Activated CD8-positive, alpha-beta memory T cell treated with anti-CD3 and anti-CD28 coated beads, Interleukin-2, amount 10 ng/mL, durations not matched to agents 7 days and 5 days (primary cell): ENCODE measurements at regions not wholly inside any gene's neighbourhood (a gene's known extent, or its start where the extent isn't known, plus 50 kb on each side); places are given as distances from the start of the nearest gene placed in this dataset.
A peak's percentile ranks its signal among the peaks of the same experiment; 100 is the strongest.
"Not testable (repeated sequence)": the region's sequence is repeated elsewhere in the genome, so short reads cannot be mapped to it uniquely, and the experiment has no call there.

Experiments used
- ATAC-seq: fragments of 150-1000 bp; cut with Tn5 transposase; one replicate; pipeline ENCODE4 v1.10.0; 2021; ENCODE audit warnings: moderate library complexity
- CTCF ChIA-PET: fragments of 350-600 bp; sonication (Branson Sonifier 250); formaldehyde crosslinking; loops from one replicate; lab custom pipeline; 2021; ENCODE audit warnings: antibody characterized with exemption; lab: Charles Lee
- DNase-seq: peaks from one replicate; pipeline ENCODE4 v3.0.0-alpha.2; 2020
- H3K27ac Mint-ChIP-seq: one replicate; pipeline ENCODE4 v1.8.0; 2021; ENCODE audit warnings: mild to moderate bottlenecking, mixed read lengths
- H3K27me3 Mint-ChIP-seq: one replicate; pipeline ENCODE4 v1.8.0; 2021; ENCODE audit warnings: mixed read lengths
- H3K36me3 Mint-ChIP-seq: one replicate; pipeline ENCODE4 v1.8.0; 2021; ENCODE audit warnings: mild to moderate bottlenecking, mixed read lengths
- H3K4me1 Mint-ChIP-seq: one replicate; pipeline ENCODE4 v1.8.0; 2021; ENCODE audit warnings: mixed read lengths
- H3K4me3 Mint-ChIP-seq: one replicate; pipeline ENCODE4 v1.8.0; 2021; ENCODE audit warnings: mild to moderate bottlenecking, moderate library complexity, mixed read lengths
- H3K9me3 Mint-ChIP-seq: one replicate; pipeline ENCODE4 v1.8.0; 2022; ENCODE audit warnings: low read depth, mixed read lengths

DNA sequence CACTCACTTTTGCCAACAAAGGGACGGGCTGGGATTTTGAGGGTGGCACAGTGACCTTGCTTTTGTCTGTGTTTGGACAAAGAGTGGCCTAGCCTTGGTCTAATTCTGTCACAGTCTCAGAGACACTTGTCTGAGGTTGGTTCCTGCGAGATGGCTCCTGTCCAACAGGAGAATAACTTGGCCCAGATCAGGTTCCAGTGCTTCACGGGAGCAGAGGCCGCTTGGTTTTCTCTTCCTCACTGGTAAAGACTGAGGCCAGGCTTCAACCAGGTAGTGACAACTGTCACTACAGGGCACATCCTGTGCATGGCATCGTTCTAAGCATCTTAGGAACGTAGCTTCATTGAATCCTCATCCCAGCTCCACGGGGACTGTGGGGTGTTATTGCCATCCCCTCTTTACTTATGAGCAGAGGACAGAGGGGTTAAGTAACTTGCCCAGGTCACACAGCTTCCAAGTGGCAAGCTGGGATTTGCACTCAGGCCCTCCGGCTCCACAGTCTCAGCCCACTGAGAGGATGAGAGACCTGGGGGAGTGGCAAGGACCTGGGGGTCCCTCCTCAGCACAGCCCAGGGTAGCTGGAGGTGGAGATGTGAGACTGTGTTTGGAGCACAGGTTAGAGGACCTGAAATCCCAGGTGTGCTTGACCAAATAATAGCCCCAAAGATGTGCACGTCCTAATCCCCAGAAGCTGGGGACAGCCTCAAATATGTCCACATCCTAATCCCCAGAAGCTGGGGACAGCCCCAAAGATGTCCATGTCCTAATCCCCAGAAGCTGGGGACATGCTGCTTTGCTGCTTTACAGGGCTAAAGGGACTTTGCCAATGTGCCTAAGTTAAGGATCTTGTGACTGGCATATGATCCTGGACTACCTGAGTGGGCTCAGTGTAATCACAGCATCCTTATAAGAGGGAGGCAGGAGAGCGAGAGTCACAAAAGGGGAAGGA, 179.2 kb upstream of the RTL1 start:
- H3K36me3 Mint-ChIP-seq, result no peaks in the 10 kb centered on the region
- no peak for ATAC-seq
- H3K9me3 Mint-ChIP-seq, result no peaks in the 10 kb centered on the region
- H3K27me3 Mint-ChIP-seq, result peaks cover 39% of the 10 kb centered on the region
- CTCF ChIA-PET, result no interaction called here
- no peak overlapping the region for H3K4me3 Mint-ChIP-seq
- no peak overlapping the region for H3K27ac Mint-ChIP-seq
- peak; percentile 32 for DNase-seq
- H3K4me1 Mint-ChIP-seq, result no peaks in the 10 kb centered on the region

- Mint-ChIP-seq H3K36me3 (no peaks in the 10 kb centered on the region), H3K27me3 (peaks cover 32% of the 10 kb centered on the region), H3K4me3 (no peak overlapping the region), H3K27ac (no peak overlapping the region), H3K4me1 (no peaks in the 10 kb centered on the region), H3K9me3 (no peaks in the 10 kb centered on the region)
- DNase-seq (peak; percentile 33), ATAC-seq (no peak)
- CTCF ChIA-PET, result no interaction called here
These were observed 180.3 kb upstream of the RTL1 start for GRCh38 chr14:101083564-101084435.

- Mint-ChIP-seq H3K27me3 (peaks cover 27% of the 10 kb centered on the region), H3K9me3 (no peaks in the 10 kb centered on the region), H3K4me3 (no peak overlapping the region), H3K4me1 (no peaks in the 10 kb centered on the region), H3K36me3 (no peaks in the 10 kb centered on the region), H3K27ac (no peak overlapping the region)
- DNase-seq, result no peak
- no peak for ATAC-seq
- CTCF ChIA-PET, result no interaction called here
These were observed 180.9 kb upstream of the RTL1 start for GRCh38 chr14:101084436-101084826.

DNA sequence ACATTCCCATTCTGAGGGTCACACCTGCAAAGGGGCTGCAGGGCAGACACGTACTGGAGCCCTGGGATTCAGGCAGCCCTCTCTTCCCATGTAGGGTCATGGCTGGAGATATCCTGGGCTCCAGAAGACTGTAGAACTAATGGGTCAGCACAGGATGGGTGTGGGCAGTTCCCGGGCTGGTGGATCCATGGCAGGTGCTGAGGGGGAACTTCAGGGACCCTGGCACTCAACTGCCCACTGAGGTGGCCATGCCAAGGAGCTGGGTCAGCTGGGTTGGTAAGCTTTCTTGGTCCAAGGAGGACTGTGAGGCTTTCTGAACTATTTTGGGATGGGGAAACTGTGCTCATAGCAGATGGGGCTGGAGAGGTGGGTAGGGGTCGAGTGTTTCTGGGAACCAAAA, 183.4 kb upstream of the RTL1 start:
- no peaks in the 10 kb centered on the region for H3K4me1 Mint-ChIP-seq
- CTCF ChIA-PET, result no interaction called here
- no peak overlapping the region for H3K27ac Mint-ChIP-seq
- ATAC-seq (no peak), DNase-seq (no peak)
- no peak overlapping the region for H3K4me3 Mint-ChIP-seq
- H3K27me3 Mint-ChIP-seq, result peaks cover 18% of the 10 kb centered on the region
- no peaks in the 10 kb centered on the region for H3K36me3 Mint-ChIP-seq
- H3K9me3 Mint-ChIP-seq, result no peaks in the 10 kb centered on the region

GRCh38 chr14:101087614-101088394, 184.3 kb upstream of the RTL1 start:
- H3K4me3 Mint-ChIP-seq, result no peak overlapping the region
- no peaks in the 10 kb centered on the region for H3K4me1 Mint-ChIP-seq
- ATAC-seq, result no peak
- H3K27me3 Mint-ChIP-seq, result peaks cover 19% of the 10 kb centered on the region
- CTCF ChIA-PET, result no interaction called here
- no peaks in the 10 kb centered on the region for H3K9me3 Mint-ChIP-seq
- H3K36me3 Mint-ChIP-seq, result no peaks in the 10 kb centered on the region
- DNase-seq, result peak; percentile 18
- H3K27ac Mint-ChIP-seq, result no peak overlapping the region

GRCh38 chr14:101088395-101088667, 184.8 kb upstream of the RTL1 start:
- Mint-ChIP-seq H3K27me3 (peaks cover 24% of the 10 kb centered on the region), H3K27ac (no peak overlapping the region), H3K4me3 (no peak overlapping the region), H3K36me3 (no peaks in the 10 kb centered on the region), H3K9me3 (no peaks in the 10 kb centered on the region), H3K4me1 (no peaks in the 10 kb centered on the region)
- peak; percentile 12 for DNase-seq
- no peak for ATAC-seq
- CTCF ChIA-PET, result no interaction called here

DNA sequence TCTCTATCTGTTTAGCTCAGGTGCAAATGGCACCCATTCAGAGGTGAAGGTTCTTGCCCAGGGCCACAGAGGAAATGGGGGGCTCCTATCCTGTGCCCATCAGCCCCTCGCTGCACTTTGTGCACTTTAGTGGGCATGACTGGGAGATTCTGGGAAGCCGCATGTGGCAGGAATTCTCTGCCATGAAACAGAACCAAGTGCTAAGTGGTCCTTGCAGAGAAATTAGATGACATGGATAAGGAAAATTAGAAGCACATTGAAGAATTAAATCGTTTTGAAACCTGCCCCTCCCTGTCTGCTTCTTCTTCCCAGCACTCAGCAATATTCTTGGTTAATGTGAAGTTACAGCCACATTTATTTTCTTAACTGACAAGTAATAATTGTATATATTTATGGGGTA, 185.2 kb upstream of the RTL1 start:
- DNase-seq (peak; percentile 21), ATAC-seq (no peak)
- Mint-ChIP-seq H3K4me1 (no peaks in the 10 kb centered on the region), H3K27ac (no peak overlapping the region), H3K27me3 (peaks cover 24% of the 10 kb centered on the region), H3K9me3 (no peaks in the 10 kb centered on the region), H3K4me3 (no peak overlapping the region), H3K36me3 (no peaks in the 10 kb centered on the region)
- CTCF ChIA-PET, result no interaction called here

GRCh38 chr14:101090478-101090877, 187.0 kb upstream of the RTL1 start:
- H3K4me1 Mint-ChIP-seq, H3K9me3 Mint-ChIP-seq, ATAC-seq, H3K4me3 Mint-ChIP-seq, H3K36me3 Mint-ChIP-seq, H3K27ac Mint-ChIP-seq: not testable (repeated sequence)
- CTCF ChIA-PET, result interaction anchor here (0.7 kb wide), 1 partner anchor 27 kb away, joined by 3 read pairs; no protein-coding TSS in a partner anchor
- DNase-seq, result peak; percentile 23
- peaks cover 24% of the 10 kb centered on the region for H3K27me3 Mint-ChIP-seq

- no peak for DNase-seq
- Mint-ChIP-seq H3K27me3 (peaks cover 24% of the 10 kb centered on the region), H3K4me1 (no peaks in the 10 kb centered on the region), H3K4me3 (no peak overlapping the region), H3K9me3 (no peaks in the 10 kb centered on the region), H3K36me3 (no peaks in the 10 kb centered on the region), H3K27ac (no peak overlapping the region)
- ATAC-seq, result no peak
- CTCF ChIA-PET, result interaction anchor here (0.7 kb wide), 1 partner anchor 27 kb away, joined by 3 read pairs; no protein-coding TSS in a partner anchor
These were observed 187.5 kb upstream of the RTL1 start for GRCh38 chr14:101090976-101091375.

GRCh38 chr14:101094916-101095315, 191.4 kb upstream of the RTL1 start:
- CTCF ChIA-PET, H3K36me3 Mint-ChIP-seq, H3K27ac Mint-ChIP-seq, H3K9me3 Mint-ChIP-seq, ATAC-seq, H3K4me3 Mint-ChIP-seq, H3K4me1 Mint-ChIP-seq: not testable (repeated sequence)
- H3K27me3 Mint-ChIP-seq, result peaks cover 40% of the 10 kb centered on the region
- peak; percentile 23 for DNase-seq

DNA sequence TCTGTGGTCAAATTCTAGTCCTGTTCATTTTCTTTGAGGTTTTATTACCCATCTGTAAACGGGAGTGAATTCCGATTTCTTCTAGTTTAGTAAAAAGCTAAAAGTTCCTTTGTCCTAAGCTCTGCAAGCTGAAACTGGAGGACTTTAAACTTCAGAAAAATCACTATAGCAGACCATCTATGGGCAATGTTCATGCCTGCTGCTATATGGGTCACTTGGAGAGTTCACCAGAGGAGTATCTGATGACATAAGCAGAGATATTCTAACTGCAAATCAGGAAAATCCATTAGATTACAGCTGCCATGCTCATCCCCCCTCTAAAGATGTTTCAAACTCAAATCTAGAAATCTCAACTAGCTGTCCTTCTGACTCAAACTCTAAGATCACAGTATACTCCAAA, 193.0 kb upstream of the RTL1 start:
- Mint-ChIP-seq H3K9me3 (no peaks in the 10 kb centered on the region), H3K27me3 (peaks cover 34% of the 10 kb centered on the region), H3K36me3 (no peaks in the 10 kb centered on the region), H3K27ac (no peak overlapping the region), H3K4me1 (no peaks in the 10 kb centered on the region), H3K4me3 (no peak overlapping the region)
- CTCF ChIA-PET, result no interaction called here
- ATAC-seq (no peak), DNase-seq (no peak)

DNA sequence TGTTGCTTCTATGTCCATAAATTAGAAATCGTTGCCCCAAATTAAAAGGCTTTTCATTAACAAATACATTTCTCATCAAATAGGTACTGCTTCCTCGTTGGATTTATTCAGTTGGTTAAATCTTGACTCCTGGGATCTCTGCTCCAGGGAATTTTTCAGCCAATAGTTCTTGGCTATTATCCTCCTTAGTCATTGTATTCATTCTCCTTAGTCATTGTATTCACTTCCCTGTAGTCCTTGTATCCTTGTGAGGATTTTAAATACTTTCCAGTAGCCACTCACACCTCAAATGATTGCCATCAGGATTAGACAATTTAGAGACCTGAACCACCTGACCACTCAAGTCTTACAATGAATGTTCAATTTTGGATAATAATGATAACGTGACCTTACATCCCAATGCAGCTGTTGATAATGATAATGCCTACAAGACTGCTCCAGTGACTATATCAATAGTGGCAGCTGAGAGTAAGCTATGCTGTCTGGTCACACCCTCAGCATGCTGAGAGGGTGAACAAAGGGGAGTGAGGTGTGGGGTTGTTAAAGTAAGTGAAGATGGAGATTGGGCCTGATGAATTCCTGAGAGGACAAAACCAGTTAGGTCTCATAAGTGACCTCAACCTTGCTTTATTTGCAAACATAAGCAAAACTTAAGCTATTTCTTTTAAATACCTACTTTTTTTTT, 193.7 kb upstream of the RTL1 start:
- ATAC-seq, result no peak
- no peak for DNase-seq
- H3K27me3 Mint-ChIP-seq, result peaks cover 34% of the 10 kb centered on the region
- H3K9me3 Mint-ChIP-seq, result no peaks in the 10 kb centered on the region
- CTCF ChIA-PET, result no interaction called here
- no peaks in the 10 kb centered on the region for H3K36me3 Mint-ChIP-seq
- no peaks in the 10 kb centered on the region for H3K4me1 Mint-ChIP-seq
- H3K4me3 Mint-ChIP-seq, result no peak overlapping the region
- H3K27ac Mint-ChIP-seq, result no peak overlapping the region

- H3K27me3 Mint-ChIP-seq, result peaks cover 30% of the 10 kb centered on the region
- CTCF ChIA-PET, result no interaction called here
- DNase-seq (no peak), ATAC-seq (no peak)
- H3K27ac Mint-ChIP-seq, result no peak overlapping the region
- no peaks in the 10 kb centered on the region for H3K36me3 Mint-ChIP-seq
- no peak overlapping the region for H3K4me3 Mint-ChIP-seq
- H3K9me3 Mint-ChIP-seq, result no peaks in the 10 kb centered on the region
- no peaks in the 10 kb centered on the region for H3K4me1 Mint-ChIP-seq
These were observed 194.7 kb upstream of the RTL1 start for GRCh38 chr14:101098177-101098576.
